HCT116 (cell line): ENCODE measurements at regions not wholly inside any gene's neighbourhood (a gene's known extent, or its start where the extent isn't known, plus 50 kb on each side); places are given as distances from the start of the nearest gene placed in this dataset.

Experiments
- ATAC-seq: fragments of 200-7000 bp; cut with Tn5 transposase; 2 replicates; pipeline ENCODE4 v1.9.1; 2020; ENCODE audit warnings: mild to moderate bottlenecking, moderate library complexity
- BruUV-seq: library from RNA; stranded (reverse); fragments of 400-500 nt; replicated peaks from 2 replicates; lab custom pipeline; 2021; lab: Mats Ljungman, UMichigan
- CTCF ChIA-PET: fragments of 300-600 bp; sonication (Branson Sonifier 250); formaldehyde crosslinking; loops from one replicate; lab custom pipeline; 2021; ENCODE audit warnings: antibody characterized with exemption; lab: Charles Lee
- POLR2A ChIA-PET: fragments of 300-600, 350-600 bp; sonication (Branson Sonifier 250); formaldehyde crosslinking; loops from one replicate; lab custom pipeline; 2021; ENCODE audit warnings: antibody characterized with exemption; lab: Charles Lee
- RAD21 ChIA-PET, 2 experiments: fragments of 300-600 bp; sonication (Branson Sonifier 250); formaldehyde crosslinking; loops; one replicate each; lab custom pipeline; 2023; ENCODE audit warnings: low total read pairs in 2 of 2; ENCODE audit not compliant: uncharacterized antibody in 2 of 2, unreplicated experiment in 2 of 2, low non-redundant PET in 1 of 2; lab: Charles Lee
- DNase-seq: peaks from one replicate; pipeline ENCODE4 v3.0.0-alpha.2; 2010; ENCODE audit warnings: low read depth, low spot score
- H2AFZ ChIP-seq: fragments of 200-600 bp; shearing (Covaris generic), sonication (generic); 2 replicates; pipeline ENCODE4 v1.6.1; 2017; ENCODE audit warnings: low read depth, mixed run types, mixed read lengths, antibody characterized with exemption, low read length; ENCODE audit not compliant: poor library complexity, severe bottlenecking
- H3K27ac ChIP-seq: 2 replicates; pipeline ENCODE4 v1.5.1; 2012; ENCODE audit warnings: low read depth, low read length
- H3K27me3 ChIP-seq: fragments of 200-600 bp; sonication (generic); 2 replicates; pipeline ENCODE4 v1.6.1; 2016; ENCODE audit warnings: mixed run types, low read length, mixed read lengths; ENCODE audit not compliant: insufficient read depth
- H3K36me3 ChIP-seq, 2 experiments: fragments of 200-500 bp in 1 of 2; fragments of 200-600 bp in 1 of 2; sonication (Bioruptor generic) in 1 of 2; sonication (generic) in 1 of 2; 2 replicates each; pipeline versions ENCODE4 v1.5.1 to v1.6.1; 2014 to 2016; ENCODE audit warnings: low read length in 2 of 2, inconsistent platforms in 1 of 2, mixed read lengths in 1 of 2, mixed run types in 1 of 2; ENCODE audit not compliant: insufficient read depth in 2 of 2, control insufficient read depth in 1 of 2
- H3K4me1 ChIP-seq, 2 experiments: fragments of 200-600 bp in 1 of 2; sonication (generic) in 1 of 2; 2 replicates each; pipeline versions ENCODE4 v1.5.1 to v1.6.1; 2012 to 2017; ENCODE audit warnings: low read length in 2 of 2, inconsistent platforms in 1 of 2, mild to moderate bottlenecking in 1 of 2, mixed read lengths in 1 of 2, mixed run types in 1 of 2, moderate library complexity in 1 of 2; ENCODE audit not compliant: insufficient read depth in 2 of 2, control insufficient read depth in 1 of 2
- H3K4me2 ChIP-seq: fragments of 200-600 bp; sonication (generic); 2 replicates; pipeline ENCODE4 v1.6.1; 2017; ENCODE audit warnings: mixed run types, low read length, mixed read lengths
- H3K4me3 ChIP-seq, 2 experiments: fragments of 200-600 bp in 1 of 2; sonication (generic) in 1 of 2; replicated peaks in 1 of 2; 2 replicates each; pipeline ENCODE4 v1.5.1; 2011 to 2016; ENCODE audit warnings: low read length in 2 of 2, control low read depth in 1 of 2, low read depth in 1 of 2, mild to moderate bottlenecking in 1 of 2, mixed read lengths in 1 of 2, mixed run types in 1 of 2
- H3K79me2 ChIP-seq: fragments of 200-600 bp; sonication (generic); 2 replicates; pipeline ENCODE4 v1.6.1; 2017; ENCODE audit warnings: mild to moderate bottlenecking, mixed run types, low read length, moderate library complexity, mixed read lengths; ENCODE audit not compliant: insufficient read depth
- H3K9ac ChIP-seq: fragments of 200-600 bp; sonication (generic); 2 replicates; pipeline ENCODE4 v1.6.1; 2016; ENCODE audit warnings: low read length, mixed read lengths
- H3K9me2 ChIP-seq: fragments of 200-600 bp; sonication (generic), shearing (Covaris generic); 2 replicates; pipeline ENCODE4 v1.6.1; 2017; ENCODE audit warnings: mixed run types, mild to moderate bottlenecking, moderate library complexity; ENCODE audit not compliant: insufficient read depth
- H3K9me3 ChIP-seq, 2 experiments: fragments of 200-500 bp in 1 of 2; fragments of 200-600 bp in 1 of 2; sonication (Bioruptor generic) in 1 of 2; sonication (generic) in 1 of 2; 2 replicates each; pipeline ENCODE4 v1.6.1; 2014 to 2017; ENCODE audit warnings: low read length in 2 of 2, mixed read lengths in 2 of 2, inconsistent platforms in 1 of 2, low read depth in 1 of 2, mild to moderate bottlenecking in 1 of 2, mixed run types in 1 of 2, moderate library complexity in 1 of 2; ENCODE audit not compliant: control insufficient read depth in 1 of 2, insufficient read depth in 1 of 2
- H4K20me1 ChIP-seq: fragments of 200-600 bp; sonication (generic), shearing (Covaris generic); 2 replicates; pipeline ENCODE4 v1.6.1; 2017; ENCODE audit warnings: mixed run types, mild to moderate bottlenecking, moderate library complexity; ENCODE audit not compliant: insufficient read depth
- ATF3 ChIP-seq: IDR thresholded peaks from 2 replicates; pipeline ENCODE4 v1.6.1; 2012
- CBX3 ChIP-seq: IDR thresholded peaks from 2 replicates; pipeline ENCODE4 v1.6.1; 2012; ENCODE audit warnings: low read depth
- CTCF ChIP-seq, 3 experiments: fragments of 200-600 bp in 1 of 3; sonication (generic) in 1 of 3; IDR thresholded peaks in 2 of 3; conservative IDR thresholded peaks in 1 of 3; 2 replicates each; pipeline ENCODE4 v1.5.1; 2012 to 2017; ENCODE audit warnings: low read depth in 2 of 3, low read length in 2 of 3, antibody characterized with exemption in 1 of 3, borderline replicate concordance in 1 of 3, control low read depth in 1 of 3, mild to moderate bottlenecking in 1 of 3, mixed read lengths in 1 of 3, mixed run types in 1 of 3, moderate library complexity in 1 of 3; ENCODE audit not compliant: insufficient read depth in 1 of 3
- ELF1 ChIP-seq: IDR thresholded peaks from 2 replicates; pipeline ENCODE4 v1.6.1; 2012; ENCODE audit warnings: low read depth, borderline replicate concordance
- EZH2 ChIP-seq: fragments of 200-600 bp; sonication (generic); IDR thresholded peaks from 2 replicates; pipeline ENCODE4 v1.6.1; 2017; ENCODE audit warnings: antibody characterized with exemption, mixed run types
- EZH2phosphoT487 ChIP-seq: fragments of 200-600 bp; IDR thresholded peaks from 2 replicates; pipeline ENCODE4 v1.6.1; 2018; ENCODE audit warnings: antibody characterized with exemption, borderline replicate concordance
- POLR2A ChIP-seq: IDR thresholded peaks from 2 replicates; pipeline ENCODE4 v1.7.0; 2011; ENCODE audit warnings: borderline replicate concordance; ENCODE audit not compliant: insufficient read depth, insufficient read length; ENCODE audit errors: extremely low read depth
- POLR2AphosphoS5 ChIP-seq: IDR thresholded peaks from 2 replicates; pipeline ENCODE4 v1.6.1; 2011; ENCODE audit warnings: mild to moderate bottlenecking, low read depth, low read length, moderate library complexity
- REST ChIP-seq: IDR thresholded peaks from 2 replicates; pipeline ENCODE4 v1.6.1; 2012; ENCODE audit warnings: low read depth
- YY1 ChIP-seq: IDR thresholded peaks from 2 replicates; pipeline ENCODE4 v1.6.1; 2011; ENCODE audit warnings: low read length, low read depth, moderate library complexity, mild to moderate bottlenecking; ENCODE audit not compliant: insufficient replicate concordance; ENCODE audit errors: extremely low read depth
- intact Hi-C: fragments of 100-400 bp; cut with micrococcal nuclease; formaldehyde crosslinking; loops from 2 replicates; pipeline ENCODE4 v1.10.0; 2022

GRCh38 chr4:57640391-57641100, 530.4 kb upstream of the IGFBP7 start:
- Histone ChIP-seq H2AFZ (no peak overlapping the region), H3K9me2 (no peaks in the 10 kb centered on the region), H3K4me2 (no peak overlapping the region), H3K79me2 (no peaks in the 10 kb centered on the region), H4K20me1 (no peaks in the 10 kb centered on the region), H3K36me3 (no peaks in the 10 kb centered on the region), H3K27me3 (no peaks in the 10 kb centered on the region), H3K9me3 (peaks cover 0 to 6% of the 10 kb centered on the region in 2 experiments; a peak in 2 of 4 replicates), H3K27ac (no peak overlapping the region), H3K9ac (no peak overlapping the region), H3K4me1 (no peaks in the 10 kb centered on the region), H3K4me3 (no peak overlapping the region)
- DNase-seq (no peak), ATAC-seq (no peak)
- BruUV-seq, result no TSS peak
- POLR2A ChIA-PET, result no interaction called here
- CTCF ChIA-PET, result no interaction called here
- intact Hi-C loops, result no loop called here
- RAD21 ChIA-PET, result no interaction called here
- TF ChIP-seq CTCF (IDR thresholded peaks at IDR 0.05 in 2 of 3, conservative IDR thresholded peaks at IDR 0.05 in 1 of 3; ENCODE audit: borderline replicate concordance in 1 of 3, insufficient read depth in 1 of 3, low read depth in 2 of 3, low read length in 2 of 3) (no peak), CBX3 (no peak), YY1 (no peak), POLR2A (no peak), ATF3 (no peak), EZH2phosphoT487 (no peak), REST (no peak), POLR2AphosphoS5 (no peak), EZH2 (no peak), ELF1 (no peak)
